SK-N-SH (cell line): ENCODE measurements at regions not wholly inside any gene's neighbourhood (a gene's known extent, or its start where the extent isn't known, plus 50 kb on each side); places are given as distances from the start of the nearest gene placed in this dataset.

Source experiments
- CTCF ChIA-PET: fragments of 300-600, 350-600 bp; formaldehyde crosslinking; extraction: SDS; loops from one replicate; lab custom pipeline; 2021; lab: Yijun Ruan, JAX
- POLR2A ChIA-PET: fragments of 350-600 bp; sonication (Branson Sonifier 250); formaldehyde crosslinking; extraction: SDS; loops from one replicate; lab custom pipeline; 2020; ENCODE audit warnings: antibody characterized with exemption, inconsistent platforms; lab: Yijun Ruan, JAX
- DNase-seq: peaks from one replicate; pipeline ENCODE4 v3.0.0; 2012
- H2AFZ ChIP-seq: fragments of 200-600 bp; sonication (generic); 2 replicates; pipeline ENCODE4 v1.8.1; 2016; ENCODE audit warnings: antibody characterized with exemption, mild to moderate bottlenecking, low read depth
- H3F3A ChIP-seq: fragments of 200-600 bp; sonication (generic); replicated peaks from 2 replicates; pipeline ENCODE3; 2016; ENCODE audit warnings: antibody characterized with exemption, mild to moderate bottlenecking; ENCODE audit not compliant: insufficient read depth
- H3K27ac ChIP-seq, 2 experiments: fragments of 200-500 bp in 1 of 2; fragments of 200-600 bp in 1 of 2; sonication (Bioruptor generic) in 1 of 2; sonication (generic), shearing (Covaris generic) in 1 of 2; 2 replicates each; pipeline versions ENCODE4 v1.5.1 to v1.6.1; 2014 to 2016; ENCODE audit warnings: low read depth in 2 of 2, inconsistent platforms in 1 of 2, low read length in 1 of 2, mild to moderate bottlenecking in 1 of 2, mixed read lengths in 1 of 2
- H3K27me3 ChIP-seq: fragments of 200-600 bp; sonication (generic), shearing (Covaris generic); 2 replicates; pipeline ENCODE4 v1.6.1; 2016; ENCODE audit warnings: mixed run types; ENCODE audit not compliant: insufficient read depth
- H3K36me3 ChIP-seq, 2 experiments: fragments of 200-500 bp in 1 of 2; fragments of 200-600 bp in 1 of 2; sonication (Bioruptor generic) in 1 of 2; sonication (generic) in 1 of 2; replicated peaks in 1 of 2; 2 replicates each; pipeline versions ENCODE3 to v1.5.1; 2014 to 2016; ENCODE audit warnings: low read length in 1 of 2, mild to moderate bottlenecking in 1 of 2; ENCODE audit not compliant: insufficient read depth in 2 of 2, control insufficient read depth in 1 of 2
- H3K4me1 ChIP-seq, 2 experiments: fragments of 200-500 bp in 1 of 2; fragments of 200-600 bp in 1 of 2; sonication (Bioruptor generic) in 1 of 2; sonication (generic), shearing (Covaris generic) in 1 of 2; 2 replicates each; pipeline versions ENCODE4 v1.5.1 to v1.6.1; 2014 to 2016; ENCODE audit warnings: low read depth in 1 of 2, low read length in 1 of 2, mixed run types in 1 of 2; ENCODE audit not compliant: insufficient read depth in 2 of 2, control insufficient read depth in 1 of 2
- H3K4me2 ChIP-seq: fragments of 200-600 bp; sonication (generic), shearing (Covaris generic); 2 replicates; pipeline ENCODE4 v1.6.1; 2017; ENCODE audit warnings: mixed run types
- H3K4me3 ChIP-seq, 2 experiments: fragments of 200-500 bp in 1 of 2; fragments of 200-600 bp in 1 of 2; sonication (Bioruptor generic) in 1 of 2; sonication (generic), shearing (Covaris generic) in 1 of 2; 2 replicates each; pipeline versions ENCODE4 v1.5.1 to v1.8.1; 2014 to 2016; ENCODE audit warnings: low read depth in 2 of 2, inconsistent platforms in 1 of 2, low read length in 1 of 2, mild to moderate bottlenecking in 1 of 2, mixed read lengths in 1 of 2, moderate library complexity in 1 of 2
- H3K79me2 ChIP-seq: fragments of 200-600 bp; sonication (generic); 2 replicates; pipeline ENCODE4 v1.8.1; 2017; ENCODE audit warnings: mild to moderate bottlenecking; ENCODE audit not compliant: insufficient read depth
- H3K9ac ChIP-seq: fragments of 200-600 bp; sonication (generic); 2 replicates; pipeline ENCODE4 v1.6.1; 2017; ENCODE audit warnings: mixed run types
- H3K9me2 ChIP-seq: fragments of 200-600 bp; sonication (generic); 2 replicates; pipeline ENCODE4 v1.6.1; 2017; ENCODE audit warnings: mixed run types
- H3K9me3 ChIP-seq: fragments of 200-600 bp; sonication (generic); 2 replicates; pipeline ENCODE4 v1.6.1; 2017; ENCODE audit warnings: mixed run types, mild to moderate bottlenecking, moderate library complexity
- H4K20me1 ChIP-seq: fragments of 200-600 bp; sonication (generic); 2 replicates; pipeline ENCODE4 v1.6.1; 2017; ENCODE audit warnings: mild to moderate bottlenecking, mixed run types; ENCODE audit not compliant: insufficient read depth
- ELF1 ChIP-seq: IDR thresholded peaks from 2 replicates; pipeline ENCODE4 v1.4.0; 2012
- EZH2phosphoT487 ChIP-seq: fragments of 200-600 bp; sonication (generic); IDR thresholded peaks from 2 replicates; pipeline ENCODE4 v1.6.1; 2017; ENCODE audit warnings: low read depth, mixed run types, mild to moderate bottlenecking, antibody characterized with exemption, moderate library complexity, borderline replicate concordance
- FOXM1 ChIP-seq: IDR thresholded peaks from 2 replicates; pipeline ENCODE4 v1.4.0; 2012; ENCODE audit warnings: low read depth, mild to moderate bottlenecking
- GATA2 ChIP-seq: sonication (generic); formaldehyde crosslinking; IDR thresholded peaks from 2 replicates; pipeline ENCODE4 v1.5.0; 2020; ENCODE audit warnings: mild to moderate bottlenecking, missing genetic modification reagents
- MXI1 ChIP-seq: IDR thresholded peaks from 2 replicates; pipeline ENCODE4 v1.6.1; 2012; ENCODE audit warnings: mild to moderate bottlenecking, low read depth, low read length, improper control_type of control experiment
- NFIC ChIP-seq: IDR thresholded peaks from 2 replicates; pipeline ENCODE4 v1.4.0; 2012; ENCODE audit warnings: borderline replicate concordance
- NRF1 ChIP-seq: IDR thresholded peaks from 2 replicates; pipeline ENCODE4 v1.6.1; 2012; ENCODE audit warnings: low read depth, mild to moderate bottlenecking, low read length
- PBX3 ChIP-seq: IDR thresholded peaks from 2 replicates; pipeline ENCODE4; 2012
- RCOR1 ChIP-seq: fragments of 150-350 bp; IDR thresholded peaks from 2 replicates; pipeline ENCODE4 v1.6.1; 2017; ENCODE audit warnings: antibody characterized with exemption, low read length
- REST ChIP-seq: IDR thresholded peaks from 2 replicates; pipeline ENCODE4 v1.6.1; 2012; ENCODE audit warnings: mild to moderate bottlenecking, low read depth, low read length, moderate library complexity
- RFX5 ChIP-seq: IDR thresholded peaks from 2 replicates; pipeline ENCODE4 v1.6.1; 2012; ENCODE audit warnings: mild to moderate bottlenecking, improper control_type of control experiment, low read length
- SMC3 ChIP-seq: IDR thresholded peaks from 2 replicates; pipeline ENCODE4 v1.6.1; 2012; ENCODE audit warnings: low read depth, low read length, improper control_type of control experiment
- WGBS: methylation state at CpG from one replicate; pipeline ENCODE4 v1.1.6; 2017; ENCODE audit warnings: low lambda C conversion rate; 5-methylcytosine and 5-hydroxymethylcytosine counted together

GRCh38 chr11:43556612-43557375 lies 123.7 kb upstream of the HSD17B12 start:
- Histone ChIP-seq H3K9ac (no peak overlapping the region), H3K9me3 (no peaks in the 10 kb centered on the region), H4K20me1 (no peaks in the 10 kb centered on the region), H3F3A (no peaks in the 10 kb centered on the region), H3K79me2 (no peaks in the 10 kb centered on the region), H3K36me3 (no peaks in the 10 kb centered on the region), H3K9me2 (no peaks in the 10 kb centered on the region), H3K4me1 (peaks cover 0 to 2% of the 10 kb centered on the region in 2 experiments; a peak in 2 of 4 replicates), H3K27ac (no peak overlapping the region), H3K4me2 (no peak overlapping the region; the same call in 1 of the 2 replicates), H3K27me3 (peaks cover 18% of the 10 kb centered on the region; the same call in 1 of the 2 replicates), H3K4me3 (no peak overlapping the region), H2AFZ (no peak overlapping the region)
- TF ChIP-seq NFIC (no peak), SMC3 (no peak), RCOR1 (no peak), GATA2 (no peak), RFX5 (no peak), PBX3 (no peak), ELF1 (no peak), EZH2phosphoT487 (no peak), NRF1 (no peak), MXI1 (no peak), REST (no peak), FOXM1 (no peak)
- DNase-seq: no peak
- POLR2A ChIA-PET: no interaction called here
- CTCF ChIA-PET: interaction anchor here (1.0 to 4.5 kb wide), 4 partner anchors 10 to 137 kb away, joined by 3 to 57 read pairs (median 22); no protein-coding TSS in a partner anchor
- WGBS: 16% methylated on average over 10 of the region's 10 CpGs
